Testis (tissue), 2 donors: ENCODE measurements at regions not wholly inside any gene's neighbourhood (a gene's known extent, or its start where the extent isn't known, plus 50 kb on each side); places are given as distances from the start of the nearest gene placed in this dataset.

Source experiments
- POLR2A ChIP-seq: fragments of 450-650 bp; IDR thresholded peaks from one replicate; pipeline ENCODE4 v1.6.1; 2017; ENCODE audit warnings: antibody characterized with exemption, mild to moderate bottlenecking, moderate library complexity
- TF ChIP-seq, protein P1 (sequence below), 3 experiments: fragments of 450-650 bp in 2 of 3; fragments of 200-600 bp in 1 of 3; sonication (generic) in 1 of 3; IDR thresholded peaks; one replicate each; pipeline ENCODE4 v1.5.1; 2016 to 2019; ENCODE audit warnings: antibody characterized with exemption in 3 of 3, mild to moderate bottlenecking in 2 of 3, moderate library complexity in 1 of 3

DNA sequence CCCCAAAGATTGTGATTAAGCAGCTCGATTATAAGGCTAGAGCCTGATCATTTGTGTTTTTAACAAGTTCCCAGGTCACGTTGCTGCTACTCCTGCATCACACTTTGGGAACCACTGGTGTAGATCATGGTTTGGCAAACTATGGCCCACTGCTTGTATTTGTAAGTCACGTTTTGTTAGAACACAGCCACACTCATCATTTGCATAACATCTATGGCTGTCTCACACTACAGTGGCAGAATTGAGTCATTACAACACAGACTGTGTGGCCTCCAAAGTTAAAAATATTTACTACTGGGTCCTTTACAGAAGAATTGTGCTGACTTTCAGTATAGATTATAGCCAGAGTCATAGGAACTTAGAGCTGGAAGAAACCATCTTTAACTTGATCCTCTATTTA lies 515.3 kb upstream of the PSMD7 start:
- TF ChIP-seq, protein P1, sequence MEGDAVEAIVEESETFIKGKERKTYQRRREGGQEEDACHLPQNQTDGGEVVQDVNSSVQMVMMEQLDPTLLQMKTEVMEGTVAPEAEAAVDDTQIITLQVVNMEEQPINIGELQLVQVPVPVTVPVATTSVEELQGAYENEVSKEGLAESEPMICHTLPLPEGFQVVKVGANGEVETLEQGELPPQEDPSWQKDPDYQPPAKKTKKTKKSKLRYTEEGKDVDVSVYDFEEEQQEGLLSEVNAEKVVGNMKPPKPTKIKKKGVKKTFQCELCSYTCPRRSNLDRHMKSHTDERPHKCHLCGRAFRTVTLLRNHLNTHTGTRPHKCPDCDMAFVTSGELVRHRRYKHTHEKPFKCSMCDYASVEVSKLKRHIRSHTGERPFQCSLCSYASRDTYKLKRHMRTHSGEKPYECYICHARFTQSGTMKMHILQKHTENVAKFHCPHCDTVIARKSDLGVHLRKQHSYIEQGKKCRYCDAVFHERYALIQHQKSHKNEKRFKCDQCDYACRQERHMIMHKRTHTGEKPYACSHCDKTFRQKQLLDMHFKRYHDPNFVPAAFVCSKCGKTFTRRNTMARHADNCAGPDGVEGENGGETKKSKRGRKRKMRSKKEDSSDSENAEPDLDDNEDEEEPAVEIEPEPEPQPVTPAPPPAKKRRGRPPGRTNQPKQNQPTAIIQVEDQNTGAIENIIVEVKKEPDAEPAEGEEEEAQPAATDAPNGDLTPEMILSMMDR (IDR thresholded peaks at IDR 0.05): no peak
- TF ChIP-seq POLR2A: no peak
